SIG-M5 treated with dmso at 0.1 percent for 504 hours (cell line): ENCODE measurements at regions not wholly inside any gene's neighbourhood (a gene's known extent, or its start where the extent isn't known, plus 50 kb on each side); places are given as distances from the start of the nearest gene placed in this dataset.

Source experiments
- DNase-seq: peaks from one replicate; lab custom pipeline; 2025; ENCODE audit not compliant: unreplicated experiment; lab: John Stamatoyannopoulos, UW

DNA sequence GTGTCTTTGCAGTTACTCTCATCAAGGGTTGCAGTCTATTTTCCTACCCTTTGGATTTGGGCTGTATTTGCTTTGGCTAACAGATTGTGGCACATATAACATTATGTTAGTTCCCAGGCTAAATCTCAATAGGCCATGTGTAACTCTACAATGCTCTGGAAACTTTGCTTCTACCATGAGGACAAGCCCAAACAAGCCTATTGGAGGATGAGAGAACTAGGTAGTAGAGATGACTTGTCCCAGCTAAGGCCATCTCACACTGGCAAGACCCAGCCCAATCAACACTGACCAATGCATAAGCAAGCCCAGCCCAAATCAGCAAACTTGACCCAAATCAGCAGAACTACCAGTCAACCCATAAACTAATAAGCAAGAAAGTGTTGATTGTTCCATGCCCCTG lies 311.8 kb downstream of the NDFIP2 start:
- no peak for DNase-seq

DNA sequence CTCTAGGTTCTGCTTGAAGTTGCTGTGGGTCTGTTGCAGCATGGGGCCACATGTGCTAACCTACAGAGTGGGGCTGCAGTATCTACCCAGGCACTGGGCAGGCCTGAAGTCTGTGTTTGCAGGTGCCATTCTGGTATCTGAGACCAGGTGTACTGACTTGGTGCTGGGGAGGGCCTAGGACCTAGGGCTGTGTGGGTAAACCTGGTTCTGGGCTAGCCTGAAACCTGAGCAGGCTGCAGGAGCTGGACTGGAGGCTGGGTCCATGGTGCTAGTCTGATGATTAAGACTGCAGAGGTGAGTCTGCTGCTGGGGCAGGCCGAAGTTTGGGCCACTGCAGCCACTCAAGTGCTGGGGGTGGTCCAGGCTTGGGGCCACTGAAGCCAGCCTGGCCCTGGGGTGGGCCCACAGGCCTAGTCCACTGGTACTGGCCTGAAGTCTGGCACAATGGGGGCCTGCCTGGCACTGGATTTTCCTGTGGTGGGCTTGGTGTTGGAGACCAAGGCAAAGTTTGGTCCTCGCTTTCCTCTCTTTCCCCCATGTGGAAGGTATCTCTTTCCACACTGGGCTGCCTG lies 310.6 kb downstream of the NDFIP2 start:
- no peak for DNase-seq

DNA sequence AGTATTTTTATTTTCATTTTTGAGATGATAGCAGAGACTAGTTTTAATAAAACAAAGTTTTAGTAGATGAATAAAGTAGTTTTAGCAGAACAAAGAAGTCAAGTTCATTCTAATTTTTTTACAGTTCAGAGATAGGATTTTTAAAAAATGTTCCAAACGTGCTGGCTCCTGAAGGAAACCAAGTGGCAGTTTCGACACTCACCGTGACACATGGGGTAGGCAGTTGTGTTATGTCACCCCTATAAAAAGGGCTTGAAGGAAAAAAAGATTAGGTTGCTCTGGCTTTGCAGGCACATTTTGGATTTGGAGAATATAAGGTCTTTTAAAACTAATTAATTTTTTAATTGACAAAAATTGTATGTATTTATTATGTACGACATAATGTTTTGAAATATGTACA lies 305.2 kb downstream of the NDFIP2 start:
- no peak for DNase-seq

DNA sequence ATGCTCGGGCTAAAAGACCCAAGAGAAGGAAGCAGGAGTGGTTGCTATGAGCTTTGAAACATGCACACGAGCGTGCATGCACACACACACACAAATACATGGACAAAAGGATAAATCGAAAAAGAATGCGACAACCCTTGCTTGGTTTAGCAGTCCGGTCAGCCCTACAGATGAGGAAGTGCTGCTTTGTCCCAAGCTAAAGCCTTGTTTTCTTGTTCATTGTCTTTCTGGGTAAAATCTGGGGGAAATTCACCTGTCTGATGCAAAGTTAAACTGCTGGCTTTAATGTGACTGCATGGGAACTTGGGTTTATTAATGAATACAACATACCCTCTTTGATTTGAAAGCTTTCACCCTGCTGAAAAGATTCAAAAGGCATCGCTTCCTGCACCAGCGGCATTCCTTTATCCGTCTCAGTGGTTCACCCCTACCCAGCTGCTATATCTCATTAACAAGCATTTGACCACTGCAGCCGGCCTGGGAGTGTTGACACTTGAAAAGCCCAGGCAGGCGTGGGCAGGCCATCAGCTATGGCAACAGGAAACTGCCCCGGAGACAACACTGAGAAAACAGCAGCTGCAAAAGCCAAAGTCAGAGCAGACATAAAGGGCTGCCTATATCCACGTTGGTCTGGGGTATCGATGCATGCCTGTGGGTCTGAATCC lies 301.7 kb downstream of the NDFIP2 start:
- DNase-seq, result no peak

DNA sequence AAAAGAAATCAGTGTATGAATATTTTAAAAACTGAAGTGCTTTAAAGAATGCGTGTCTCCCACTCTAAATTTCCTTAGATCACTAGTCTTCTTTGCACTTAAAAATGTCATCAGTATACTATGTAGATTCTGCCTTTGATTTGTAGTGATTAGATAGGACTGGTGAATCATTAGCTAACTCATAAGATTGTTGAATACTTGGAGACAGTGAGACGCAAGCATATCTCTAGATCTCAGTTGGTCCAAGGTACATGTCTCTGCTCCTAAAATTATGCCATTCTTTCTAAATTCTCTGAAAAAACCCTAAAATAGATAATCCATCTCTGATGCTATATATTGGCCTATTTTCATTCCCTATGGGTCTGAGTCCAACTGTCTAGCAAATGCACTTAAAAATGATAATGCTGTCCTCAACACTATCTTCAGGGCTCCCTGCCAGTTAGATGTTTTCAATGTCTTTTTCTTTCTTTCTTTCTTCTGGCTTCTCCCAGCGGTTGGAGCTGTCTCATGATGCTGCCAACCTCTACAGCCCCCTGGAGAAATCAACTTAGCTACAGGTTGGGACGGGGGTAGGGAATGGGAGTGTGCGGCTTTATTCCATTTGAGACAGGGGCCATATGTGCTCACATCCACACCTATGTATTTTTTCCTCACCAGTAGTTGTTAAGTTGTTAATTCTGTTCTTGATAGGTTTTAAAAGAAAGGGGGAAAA lies 301.0 kb downstream of the NDFIP2 start:
- DNase-seq, result no peak

GRCh38 chr13:79780240-79780639 lies 299.3 kb downstream of the NDFIP2 start:
- DNase-seq, result no peak

DNA sequence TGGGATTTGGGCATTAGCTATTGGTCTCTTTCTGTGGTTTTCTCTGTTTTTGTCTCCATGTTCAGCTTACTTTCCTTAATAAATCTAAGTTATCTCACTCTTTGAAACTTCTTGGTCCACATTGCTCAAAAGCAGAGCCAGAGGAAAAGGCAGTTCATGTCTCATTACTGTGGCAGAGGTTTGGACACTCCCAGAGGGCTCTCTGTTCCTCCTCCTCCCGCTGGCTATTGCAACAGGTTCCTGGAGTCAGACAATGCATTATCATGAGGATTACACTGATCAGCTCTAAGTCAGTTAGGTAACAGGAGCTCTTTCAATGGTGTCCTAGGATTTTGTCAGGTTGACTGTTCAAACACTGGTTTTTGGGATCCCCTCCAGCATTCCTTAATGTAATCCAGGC lies 298.8 kb downstream of the NDFIP2 start:
- DNase-seq, result peak; percentile 49

GRCh38 chr13:79778741-79779460 lies 297.9 kb downstream of the NDFIP2 start:
- no peak for DNase-seq

DNA sequence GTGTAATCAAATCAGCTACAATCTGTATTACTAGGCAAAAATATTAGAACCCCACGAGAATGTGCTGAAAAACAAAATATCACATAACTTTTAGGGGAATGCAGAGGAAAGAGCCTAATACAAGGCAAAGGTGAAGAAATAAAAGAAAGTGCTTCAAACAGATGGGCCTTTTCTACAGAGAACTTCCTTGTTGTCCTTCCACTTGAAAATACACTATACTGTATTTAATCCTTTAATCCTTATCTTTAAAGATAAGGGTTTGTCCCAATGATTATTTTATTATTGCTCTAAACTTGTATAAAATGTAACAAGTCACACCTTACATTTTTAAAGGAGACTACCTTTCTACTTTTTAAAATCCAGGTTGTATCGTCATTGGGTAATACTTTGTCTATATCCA lies 296.5 kb downstream of the NDFIP2 start:
- no peak for DNase-seq

- DNase-seq, result peak; percentile 41
These were observed 295.8 kb downstream of the NDFIP2 start for GRCh38 chr13:79776531-79777295.

GRCh38 chr13:79775830-79776229 lies 294.9 kb downstream of the NDFIP2 start:
- DNase-seq, result peak; percentile 54

GRCh38 chr13:79772811-79773210 lies 291.9 kb downstream of the NDFIP2 start:
- no peak for DNase-seq

DNA sequence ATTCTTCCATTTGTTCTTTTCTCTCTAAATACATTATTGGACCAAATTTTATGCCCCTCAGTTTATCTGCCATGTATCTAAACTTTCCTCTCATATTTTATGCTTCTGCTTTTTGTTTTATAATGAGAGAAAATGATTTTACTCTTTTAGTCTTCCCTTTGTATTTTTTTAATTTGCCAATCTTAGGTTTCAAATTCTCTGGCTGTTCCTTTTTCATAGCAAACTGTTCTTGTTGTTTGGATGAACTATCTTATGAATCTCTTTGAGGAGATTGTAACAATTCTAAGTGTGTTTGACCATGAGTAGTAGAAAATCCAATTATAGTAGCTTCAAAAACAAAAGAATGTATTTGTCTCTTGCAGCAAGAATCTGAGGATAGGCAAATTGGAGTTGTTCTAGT lies 290.5 kb downstream of the NDFIP2 start:
- no peak for DNase-seq

DNA sequence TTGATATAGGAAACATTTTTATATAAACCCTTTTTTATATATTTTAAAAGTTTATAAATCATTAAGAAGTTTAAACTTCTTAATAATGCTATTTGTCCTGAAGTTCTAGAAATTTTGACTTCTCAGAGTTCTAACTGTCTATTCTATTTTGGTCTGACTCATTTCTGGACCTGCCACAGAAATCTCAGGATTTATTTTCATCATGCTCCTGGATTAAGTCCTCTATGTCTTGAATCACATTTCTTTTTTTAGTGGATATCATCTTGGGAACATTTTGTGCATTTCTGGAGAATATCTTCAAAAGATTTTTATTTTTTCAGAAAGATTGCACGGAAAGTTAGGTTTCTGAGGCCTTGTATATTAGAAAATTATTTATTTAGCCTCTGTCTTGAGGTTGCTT lies 289.1 kb downstream of the NDFIP2 start:
- no peak for DNase-seq

GRCh38 chr13:79767126-79767525 lies 286.2 kb downstream of the NDFIP2 start:
- no peak for DNase-seq

- DNase-seq, result no peak
These were observed 284.4 kb downstream of the NDFIP2 start for GRCh38 chr13:79765331-79765730.

- no peak for DNase-seq
These were observed 269.1 kb downstream of the NDFIP2 start for GRCh38 chr13:79749984-79750551.

GRCh38 chr13:79749566-79749965 lies 268.6 kb downstream of the NDFIP2 start:
- no peak for DNase-seq

DNA sequence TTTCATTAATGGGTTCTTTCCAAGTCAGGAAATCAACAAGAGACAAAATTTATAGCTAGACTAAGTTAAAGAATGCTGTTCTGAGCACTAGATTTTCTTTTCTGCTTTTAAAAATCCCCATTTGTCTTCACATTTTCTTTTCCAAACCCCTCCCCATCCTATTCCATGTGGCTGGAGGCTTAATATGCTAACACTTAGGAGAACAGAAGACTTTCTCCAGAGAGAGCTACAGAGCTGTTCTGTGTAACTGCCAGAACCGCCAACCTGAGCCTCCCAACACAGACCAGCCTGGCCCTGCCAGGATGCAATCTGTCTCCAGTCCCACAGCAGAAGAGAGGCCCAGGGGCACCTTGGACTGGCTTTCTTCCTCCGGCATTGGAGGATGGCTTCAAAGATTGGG lies 264.1 kb downstream of the NDFIP2 start:
- DNase-seq, result no peak

DNA sequence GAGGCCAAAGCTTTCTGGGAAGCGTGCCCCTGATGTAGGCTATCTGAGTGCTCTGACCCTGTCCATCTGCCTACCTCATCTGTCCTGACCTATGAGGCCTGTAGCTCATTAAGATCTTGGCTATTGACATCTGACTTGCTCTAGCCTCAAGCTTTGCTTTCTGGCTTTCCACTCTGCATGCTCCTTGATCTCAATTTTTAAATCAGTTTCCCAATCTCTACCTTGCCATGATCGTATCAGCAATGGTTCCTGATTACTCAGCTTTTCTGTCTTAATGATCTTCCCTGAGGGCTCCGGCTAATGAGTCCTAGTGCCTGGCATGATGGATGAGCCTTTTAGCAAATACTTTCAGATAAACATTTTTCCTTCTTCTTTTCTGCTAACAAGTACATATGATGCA lies 262.0 kb downstream of the NDFIP2 start:
- DNase-seq, result no peak

DNA sequence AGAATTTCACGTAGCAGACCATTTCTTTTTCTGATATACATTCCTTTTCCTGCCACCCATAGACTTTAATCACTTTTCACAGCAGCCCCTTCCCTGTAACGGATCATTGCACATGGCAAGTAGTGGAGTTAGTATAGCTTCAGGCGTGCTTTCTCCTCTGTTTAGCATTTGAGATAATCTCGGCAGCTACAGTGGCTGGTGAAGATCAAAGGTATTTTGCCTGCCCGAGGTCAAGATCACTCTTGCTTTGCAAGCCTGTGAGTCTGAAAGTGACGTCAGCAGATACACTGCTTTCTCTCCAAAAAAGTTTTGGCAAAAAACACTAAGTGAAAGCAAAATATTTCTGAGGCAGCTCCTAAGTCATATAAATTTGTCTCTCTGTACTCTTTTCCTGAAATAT lies 260.0 kb downstream of the NDFIP2 start:
- DNase-seq, result no peak
